Breast epithelium (tissue), 4 donors: ENCODE measurements at regions not wholly inside any gene's neighbourhood (a gene's known extent, or its start where the extent isn't known, plus 50 kb on each side); places are given as distances from the start of the nearest gene placed in this dataset.

ENCODE experiments used
- DNase-seq, 2 donors: peaks; one replicate each; pipeline ENCODE4 v3.0.0-alpha.2; 2019; ENCODE audit warnings: low spot score in 2 of 2
- H3K27ac ChIP-seq, 2 donors: fragments of 200-600 bp; sonication (generic) in 1 of 2; one replicate each; pipeline ENCODE4 v1.5.1; 2016 to 2019; ENCODE audit warnings: mild to moderate bottlenecking in 1 of 2
- H3K27me3 ChIP-seq, 2 donors: fragments of 200-600 bp; sonication (generic) in 1 of 2; one replicate each; pipeline versions ENCODE4 v1.5.1 to v1.6.0; 2017 to 2019; ENCODE audit warnings: control low read depth in 1 of 2, mild to moderate bottlenecking in 1 of 2
- H3K36me3 ChIP-seq: fragments of 200-600 bp; one replicate; pipeline ENCODE4 v1.5.1; 2019
- H3K4me1 ChIP-seq, 2 donors: fragments of 200-600 bp; sonication (generic); one replicate each; pipeline ENCODE4 v1.5.1; 2016 to 2019; ENCODE audit warnings: control low read depth in 1 of 2
- H3K4me3 ChIP-seq, 3 donors: fragments of 200-600 bp; sonication (generic); 1 replicate in 2 of 3; 2 replicates in 1 of 3; pipeline ENCODE4 v1.5.1; 2016 to 2019; ENCODE audit warnings: mild to moderate bottlenecking in 3 of 3, moderate library complexity in 2 of 3
- H3K9me3 ChIP-seq, 2 donors: fragments of 200-600 bp; sonication (generic) in 1 of 2; one replicate each; pipeline ENCODE4 v1.5.1; 2016 to 2019; ENCODE audit warnings: control low read depth in 1 of 2
- POLR2A ChIP-seq: fragments of 450-650 bp; IDR thresholded peaks from one replicate; pipeline ENCODE4 v1.6.1; 2016; ENCODE audit warnings: antibody characterized with exemption, mild to moderate bottlenecking, moderate library complexity
- POLR2AphosphoS5 ChIP-seq, 3 donors: sonication (generic); formaldehyde crosslinking; IDR thresholded peaks; one replicate each; pipeline ENCODE4 v1.6.1; 2017; ENCODE audit warnings: antibody characterized with exemption in 3 of 3
- intact Hi-C: fragments of 100-400 bp; cut with DNase I; formaldehyde crosslinking; loops from one replicate; pipeline ENCODE4 v1.15.1; 2023; ENCODE audit warnings: low total_unique reads
- TF ChIP-seq, protein P1 (sequence below), 3 donors: fragments of 450-650 bp; IDR thresholded peaks; one replicate each; pipeline ENCODE4 v1.5.1; 2016 to 2017; ENCODE audit warnings: antibody characterized with exemption in 3 of 3, mild to moderate bottlenecking in 3 of 3, moderate library complexity in 3 of 3

DNA sequence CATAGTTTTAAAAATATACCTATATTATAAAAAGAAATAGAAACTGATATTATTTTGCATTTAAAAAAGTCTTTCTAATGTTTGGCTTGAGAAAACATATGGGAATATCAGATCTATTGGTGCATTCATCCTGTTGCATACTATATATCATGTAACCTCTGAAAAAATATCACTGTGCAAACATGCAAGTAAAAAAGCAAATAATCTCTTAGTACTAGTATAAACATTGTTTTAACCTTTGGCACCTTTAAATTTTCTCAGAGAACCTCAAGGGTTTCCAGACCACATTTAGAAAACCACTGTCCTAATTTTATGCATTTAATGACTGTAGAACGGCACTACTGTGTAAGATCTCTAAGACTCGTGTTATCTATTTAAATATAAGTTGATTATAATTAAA is 416.8 kb downstream of the LRFN5 start:
- Histone ChIP-seq H3K36me3 (no peaks in the 10 kb centered on the region), H3K4me3 (no peak overlapping the region), H3K27ac (no peak overlapping the region), H3K9me3 (peaks cover 5 to 7% of the 10 kb centered on the region in 2 donors), H3K4me1 (no peaks in the 10 kb centered on the region), H3K27me3 (no peaks in the 10 kb centered on the region)
- intact Hi-C loops: no loop called here
- no peak for DNase-seq
- no peak for TF ChIP-seq POLR2A

DNA sequence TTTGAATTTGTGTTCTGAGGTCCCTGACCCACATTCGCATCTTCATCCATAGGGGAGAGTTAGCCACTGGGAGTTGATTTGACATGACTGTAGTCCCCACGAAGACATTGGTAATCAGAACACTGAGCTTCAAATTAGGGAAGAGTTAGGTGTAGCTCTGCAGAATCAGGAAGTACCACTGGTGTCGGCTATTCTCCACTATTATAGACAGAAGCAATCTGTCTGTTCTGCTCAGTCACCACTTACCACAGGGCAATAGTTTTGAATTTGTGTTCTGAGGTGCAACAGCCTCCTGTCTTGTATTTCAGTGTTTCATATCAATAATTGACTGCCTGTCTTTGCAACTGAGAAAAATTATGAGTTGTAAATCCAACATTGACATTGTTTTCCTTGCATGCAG is 407.6 kb downstream of the LRFN5 start:
- no peak overlapping the region for H3K27ac ChIP-seq
- DNase-seq: no peak
- TF ChIP-seq POLR2A: no peak
- intact Hi-C loops: no loop called here
- H3K9me3 ChIP-seq: no peaks in the 10 kb centered on the region
- H3K4me1 ChIP-seq: no peaks in the 10 kb centered on the region
- no peaks in the 10 kb centered on the region for H3K36me3 ChIP-seq
- H3K4me3 ChIP-seq: no peak overlapping the region
- no peaks in the 10 kb centered on the region for H3K27me3 ChIP-seq

DNA sequence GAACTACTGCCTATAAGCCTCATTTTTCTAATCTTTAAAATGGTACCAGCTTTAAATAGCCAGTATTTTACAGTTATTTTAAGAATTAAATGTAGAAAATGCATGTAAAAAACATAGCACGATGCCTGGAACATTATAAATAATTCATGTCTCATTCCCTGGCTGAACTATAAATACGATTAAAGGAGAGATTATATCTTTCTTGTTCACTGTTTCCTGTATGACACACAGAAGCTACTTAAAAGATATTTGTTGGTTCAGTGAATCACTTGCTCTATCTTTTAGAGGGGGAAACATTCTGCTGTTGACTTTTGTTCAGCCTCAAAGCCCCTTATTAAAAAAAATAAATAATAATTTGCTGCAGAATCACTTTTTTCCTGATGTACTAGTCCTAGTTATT is 406.9 kb downstream of the LRFN5 start:
- Histone ChIP-seq H3K4me3 (no peak overlapping the region), H3K9me3 (no peaks in the 10 kb centered on the region), H3K4me1 (no peaks in the 10 kb centered on the region), H3K36me3 (no peaks in the 10 kb centered on the region), H3K27ac (no peak overlapping the region), H3K27me3 (no peaks in the 10 kb centered on the region)
- no peak for TF ChIP-seq POLR2A
- TF ChIP-seq POLR2AphosphoS5 (IDR thresholded peaks at IDR 0.05): no peak
- TF ChIP-seq, protein P1, sequence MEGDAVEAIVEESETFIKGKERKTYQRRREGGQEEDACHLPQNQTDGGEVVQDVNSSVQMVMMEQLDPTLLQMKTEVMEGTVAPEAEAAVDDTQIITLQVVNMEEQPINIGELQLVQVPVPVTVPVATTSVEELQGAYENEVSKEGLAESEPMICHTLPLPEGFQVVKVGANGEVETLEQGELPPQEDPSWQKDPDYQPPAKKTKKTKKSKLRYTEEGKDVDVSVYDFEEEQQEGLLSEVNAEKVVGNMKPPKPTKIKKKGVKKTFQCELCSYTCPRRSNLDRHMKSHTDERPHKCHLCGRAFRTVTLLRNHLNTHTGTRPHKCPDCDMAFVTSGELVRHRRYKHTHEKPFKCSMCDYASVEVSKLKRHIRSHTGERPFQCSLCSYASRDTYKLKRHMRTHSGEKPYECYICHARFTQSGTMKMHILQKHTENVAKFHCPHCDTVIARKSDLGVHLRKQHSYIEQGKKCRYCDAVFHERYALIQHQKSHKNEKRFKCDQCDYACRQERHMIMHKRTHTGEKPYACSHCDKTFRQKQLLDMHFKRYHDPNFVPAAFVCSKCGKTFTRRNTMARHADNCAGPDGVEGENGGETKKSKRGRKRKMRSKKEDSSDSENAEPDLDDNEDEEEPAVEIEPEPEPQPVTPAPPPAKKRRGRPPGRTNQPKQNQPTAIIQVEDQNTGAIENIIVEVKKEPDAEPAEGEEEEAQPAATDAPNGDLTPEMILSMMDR (IDR thresholded peaks at IDR 0.05): no peak
- DNase-seq: no peak
- intact Hi-C loops: no loop called here

DNA sequence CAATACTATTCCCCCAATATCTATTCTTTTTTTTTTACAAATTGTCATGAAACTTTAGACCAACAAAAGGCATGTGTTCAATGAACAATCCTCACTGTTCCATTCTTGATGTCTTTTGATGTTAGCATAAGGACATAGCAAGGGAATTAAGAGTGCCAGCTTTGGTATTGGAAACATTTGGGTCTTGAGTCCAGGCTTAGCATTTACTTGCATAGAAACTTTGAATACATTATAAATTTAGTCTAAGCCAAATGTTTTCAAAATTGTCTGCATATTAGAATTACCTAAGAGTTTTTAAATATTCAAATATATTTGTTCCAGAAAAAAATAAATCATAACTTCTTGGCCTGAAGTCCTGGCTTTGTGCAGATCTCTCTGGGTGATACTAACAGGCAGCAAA is 406.5 kb downstream of the LRFN5 start:
- Histone ChIP-seq H3K4me1 (no peaks in the 10 kb centered on the region), H3K27ac (no peak overlapping the region), H3K36me3 (no peaks in the 10 kb centered on the region), H3K27me3 (no peaks in the 10 kb centered on the region), H3K4me3 (no peak overlapping the region), H3K9me3 (no peaks in the 10 kb centered on the region)
- no peak for DNase-seq
- intact Hi-C loops: no loop called here
- no peak for TF ChIP-seq POLR2AphosphoS5 (IDR thresholded peaks at IDR 0.05)
- TF ChIP-seq, protein P1 (IDR thresholded peaks at IDR 0.05): no peak
- TF ChIP-seq POLR2A: no peak

DNA sequence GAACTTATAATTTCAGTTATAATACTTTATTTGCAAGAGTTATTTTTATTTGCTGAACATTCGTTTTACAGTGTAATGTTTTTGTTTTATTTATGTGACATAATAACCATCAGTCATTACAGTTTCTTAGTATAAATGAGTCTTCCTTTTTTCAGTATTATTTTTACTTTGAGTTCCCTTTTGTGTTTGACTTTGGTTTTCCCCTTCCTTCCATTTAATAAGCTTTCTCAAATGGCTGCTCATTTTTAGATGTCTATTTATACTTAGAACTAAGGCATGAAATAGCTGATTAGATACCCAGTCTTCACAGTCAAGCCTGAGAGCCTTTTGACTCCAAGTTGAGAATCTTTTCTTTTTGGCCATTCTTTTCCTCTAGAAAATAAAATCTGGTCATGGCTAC is 404.5 kb downstream of the LRFN5 start:
- Histone ChIP-seq H3K36me3 (no peaks in the 10 kb centered on the region), H3K4me3 (no peak overlapping the region), H3K4me1 (no peaks in the 10 kb centered on the region), H3K9me3 (no peaks in the 10 kb centered on the region), H3K27ac (no peak overlapping the region), H3K27me3 (no peaks in the 10 kb centered on the region)
- intact Hi-C loops: no loop called here
- TF ChIP-seq POLR2A (no peak), POLR2AphosphoS5 (IDR thresholded peaks at IDR 0.05) (no peak)
- TF ChIP-seq, protein P1 (IDR thresholded peaks at IDR 0.05): no peak
- no peak for DNase-seq

DNA sequence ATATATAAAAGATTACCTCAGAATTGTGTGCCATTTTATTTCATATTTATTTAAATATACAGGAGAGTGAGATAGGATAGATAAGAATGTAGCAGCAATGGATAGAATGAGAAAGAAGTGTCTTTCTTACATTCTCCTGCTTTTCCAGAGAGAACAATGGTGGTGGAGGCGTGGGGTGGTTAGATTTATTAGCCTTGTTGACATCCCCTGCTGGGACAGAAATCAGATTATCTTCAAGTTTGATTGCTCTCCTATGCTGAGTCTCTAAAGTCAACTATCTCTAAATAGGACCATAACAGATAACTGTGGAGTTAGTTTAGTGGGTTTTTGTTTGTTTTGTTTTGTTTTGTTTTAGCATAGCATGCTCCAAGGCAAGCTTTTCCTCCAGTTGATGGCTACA is 397.6 kb downstream of the LRFN5 start:
- intact Hi-C loops: no loop called here
- no peaks in the 10 kb centered on the region for H3K4me1 ChIP-seq
- TF ChIP-seq, protein P1 (IDR thresholded peaks at IDR 0.05): no peak
- no peak for TF ChIP-seq POLR2A
- H3K27me3 ChIP-seq: no peaks in the 10 kb centered on the region
- H3K27ac ChIP-seq: no peak overlapping the region
- H3K36me3 ChIP-seq: peaks cover 4% of the 10 kb centered on the region
- no peak for DNase-seq
- H3K4me3 ChIP-seq: no peak overlapping the region
- H3K9me3 ChIP-seq: no peaks in the 10 kb centered on the region
